ENCODE measurements at regions not wholly inside any gene's neighbourhood (a gene's known extent, or its start where the extent isn't known, plus 50 kb on each side); places are given as distances from the start of the nearest gene placed in this dataset.

- TF ChIP-seq POLR2AphosphoS5 (IDR thresholded peaks at IDR 0.05; ENCODE audit: low read depth, low read length) (no peak), POLR2A (IDR thresholded peaks at IDR 0.05; ENCODE audit: low read depth, low read length) (no peak), TAF1 (IDR thresholded peaks at IDR 0.05; ENCODE audit: borderline replicate concordance, low read depth, low read length) (no peak)
These were observed 68.8 kb upstream of the ALDH1A3 start for GRCh38 chr15:100810831-100811230.
